ENCODE measurements at regions not wholly inside any gene's neighbourhood (a gene's known extent, or its start where the extent isn't known, plus 50 kb on each side); places are given as distances from the start of the nearest gene placed in this dataset.
A peak's percentile ranks its signal among the peaks of the same experiment; 100 is the strongest.

DNA sequence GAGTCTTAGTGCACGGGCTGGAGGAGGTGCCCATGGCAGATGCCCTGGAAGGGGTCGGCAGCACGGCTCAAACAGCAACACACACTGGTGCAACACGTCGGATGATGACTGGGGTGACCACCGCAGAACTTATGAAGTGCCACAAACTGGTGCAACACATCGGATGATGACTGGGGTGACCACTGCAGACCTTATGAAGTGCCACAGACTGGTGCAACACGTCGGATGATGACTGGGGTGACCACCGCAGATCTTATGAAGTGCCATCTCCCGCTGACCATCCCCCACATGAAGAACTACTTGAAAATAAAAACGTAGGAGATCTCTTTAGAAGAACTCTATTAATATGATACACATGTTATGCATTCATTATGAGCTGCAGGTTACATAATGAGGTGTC lies 218.3 kb downstream of the TBXT start:
- no peak for DNase-seq (ENCODE audit: low spot score)

DNA sequence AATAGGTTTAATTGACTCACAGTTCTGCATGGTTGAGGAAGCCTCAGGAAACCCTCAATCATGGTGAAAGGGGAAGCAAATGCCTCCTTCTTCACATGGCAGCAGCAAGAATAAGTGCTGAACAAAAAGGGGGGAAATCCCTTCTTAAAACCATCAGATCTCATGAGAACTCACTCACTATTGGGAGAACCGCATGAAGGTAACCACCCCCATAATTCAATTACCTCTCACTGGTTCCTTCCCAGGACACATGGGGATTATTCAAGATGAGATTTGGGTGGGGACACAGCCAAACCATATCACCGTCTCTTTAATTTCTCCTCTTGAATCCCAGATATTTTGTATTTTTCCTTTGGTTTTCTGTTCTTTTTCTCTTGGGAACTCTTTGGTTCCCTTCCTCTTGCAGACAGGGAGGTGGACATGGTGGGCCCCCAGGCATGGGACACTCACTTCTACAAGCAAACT lies 223.6 kb downstream of the TBXT start:
- DNase-seq (ENCODE audit: low spot score), result no peak

DNA sequence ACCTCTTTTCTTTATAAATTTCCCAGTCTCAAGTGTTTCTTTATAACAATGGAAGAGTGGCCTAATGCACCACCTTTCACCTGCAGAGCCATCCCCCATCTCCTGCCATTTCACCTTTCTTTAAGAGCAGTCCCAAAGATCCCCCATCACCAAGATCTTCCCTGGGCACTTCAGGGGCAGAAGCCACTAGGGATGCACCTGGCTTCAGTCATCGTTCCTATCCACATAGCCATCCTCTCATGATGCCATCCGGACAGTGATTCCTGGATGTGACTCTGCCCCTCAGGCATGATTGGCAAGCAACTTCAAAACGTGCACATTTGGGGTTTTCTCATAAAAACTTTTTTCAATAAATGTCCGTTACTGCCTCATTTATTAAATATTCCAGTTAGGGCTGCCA lies 225.9 kb downstream of the TBXT start:
- no peak for DNase-seq (ENCODE audit: low spot score)

DNA sequence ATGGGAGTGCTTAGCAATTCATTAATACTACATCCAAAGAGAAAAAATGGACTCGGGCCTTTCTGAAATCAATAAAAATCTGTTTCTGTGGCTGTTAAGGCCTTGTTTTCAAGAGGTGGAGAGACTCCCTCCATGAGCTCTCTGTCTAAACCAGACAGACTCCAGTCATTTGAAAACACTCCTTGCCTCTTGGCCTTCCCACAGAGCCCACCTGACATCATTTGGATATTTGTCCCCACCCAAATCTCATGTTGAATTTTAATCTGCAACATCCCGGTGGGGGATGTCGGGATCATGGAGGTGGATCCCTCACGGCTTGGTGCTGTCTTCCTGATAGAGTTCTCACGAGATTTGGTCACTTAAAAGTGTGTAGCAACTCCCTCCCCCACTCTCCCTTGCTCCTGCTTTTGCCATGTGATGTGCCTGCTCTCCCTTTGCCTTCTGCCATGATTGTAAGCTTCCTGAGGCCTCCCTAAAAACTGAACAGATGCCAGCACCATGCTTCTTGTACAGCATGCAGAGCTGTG lies 226.3 kb downstream of the TBXT start:
- no peak for DNase-seq (ENCODE audit: low spot score)

DNA sequence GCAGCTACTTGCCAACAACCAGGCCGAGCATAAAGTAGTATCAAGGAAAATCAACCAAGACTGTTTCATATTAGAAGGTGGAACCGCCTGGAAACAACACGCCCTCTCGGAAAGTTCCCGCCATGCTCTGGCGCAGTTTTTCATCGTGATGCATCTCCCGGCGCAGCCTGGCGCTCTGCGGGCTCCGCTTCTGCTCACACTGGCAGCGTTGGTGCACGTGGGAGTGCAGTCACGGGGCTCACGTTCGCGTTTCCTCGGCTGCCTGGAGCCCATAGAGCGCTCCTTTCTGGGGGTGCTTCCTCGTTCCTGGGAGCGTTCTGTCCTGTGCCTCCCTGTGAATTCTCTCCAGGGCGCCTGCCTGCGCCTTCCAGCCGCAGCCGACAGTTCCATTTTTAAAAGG lies 227.3 kb downstream of the TBXT start:
- peak; percentile 53 for DNase-seq (ENCODE audit: low spot score)

DNA sequence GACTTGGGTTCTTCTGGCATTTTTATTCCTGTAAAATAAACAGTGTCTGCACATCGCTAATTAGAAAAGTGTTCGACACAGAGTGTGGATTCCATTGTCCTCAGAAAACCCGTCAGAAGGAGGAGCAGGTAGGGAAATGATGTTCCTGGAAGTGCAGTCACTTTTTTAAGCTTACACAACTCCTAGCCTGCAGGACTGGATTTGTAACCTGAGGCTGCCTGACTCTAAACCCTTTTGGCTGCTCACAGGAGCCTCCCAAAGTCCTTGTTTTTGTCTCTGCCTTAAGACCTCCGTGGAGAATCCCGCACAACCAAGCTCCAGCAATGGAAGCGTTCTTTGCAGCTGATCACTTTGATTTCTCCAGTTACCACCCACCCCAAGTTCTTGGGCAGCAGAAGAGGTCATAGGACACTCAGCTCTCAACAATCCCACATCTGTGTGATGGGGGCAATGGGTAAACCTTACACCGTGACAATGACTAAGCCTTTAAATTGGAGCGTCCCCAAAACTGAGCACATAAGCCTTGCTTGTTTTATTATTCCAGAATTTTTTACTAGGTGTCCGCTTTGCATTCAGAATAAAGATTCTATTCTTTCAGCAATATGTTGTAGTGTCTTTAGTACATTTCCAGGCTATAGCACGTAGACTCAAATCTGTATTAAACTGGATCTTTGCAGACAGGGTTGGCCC lies 227.9 kb downstream of the TBXT start:
- peak; percentile 80 for DNase-seq (ENCODE audit: low spot score)

DNA sequence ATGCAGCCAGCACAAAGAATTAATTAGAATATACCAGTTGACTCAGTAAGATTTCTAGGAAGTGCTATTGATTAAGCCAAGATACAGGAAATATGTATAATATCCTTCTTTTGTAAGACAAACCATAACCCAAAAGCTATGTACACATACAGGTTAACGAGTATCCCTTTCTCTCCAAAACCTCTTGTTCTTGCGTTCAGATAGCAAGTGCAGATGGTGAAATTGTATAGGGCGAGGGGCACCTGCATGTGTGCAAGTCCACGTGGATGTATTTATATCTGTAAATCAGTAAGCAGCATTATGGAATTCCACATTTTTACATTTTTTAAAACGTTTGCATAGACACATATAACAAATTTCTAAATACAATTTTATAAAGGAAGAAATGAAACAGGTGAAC lies 228.6 kb downstream of the TBXT start:
- DNase-seq (ENCODE audit: low spot score), result no peak

DNA sequence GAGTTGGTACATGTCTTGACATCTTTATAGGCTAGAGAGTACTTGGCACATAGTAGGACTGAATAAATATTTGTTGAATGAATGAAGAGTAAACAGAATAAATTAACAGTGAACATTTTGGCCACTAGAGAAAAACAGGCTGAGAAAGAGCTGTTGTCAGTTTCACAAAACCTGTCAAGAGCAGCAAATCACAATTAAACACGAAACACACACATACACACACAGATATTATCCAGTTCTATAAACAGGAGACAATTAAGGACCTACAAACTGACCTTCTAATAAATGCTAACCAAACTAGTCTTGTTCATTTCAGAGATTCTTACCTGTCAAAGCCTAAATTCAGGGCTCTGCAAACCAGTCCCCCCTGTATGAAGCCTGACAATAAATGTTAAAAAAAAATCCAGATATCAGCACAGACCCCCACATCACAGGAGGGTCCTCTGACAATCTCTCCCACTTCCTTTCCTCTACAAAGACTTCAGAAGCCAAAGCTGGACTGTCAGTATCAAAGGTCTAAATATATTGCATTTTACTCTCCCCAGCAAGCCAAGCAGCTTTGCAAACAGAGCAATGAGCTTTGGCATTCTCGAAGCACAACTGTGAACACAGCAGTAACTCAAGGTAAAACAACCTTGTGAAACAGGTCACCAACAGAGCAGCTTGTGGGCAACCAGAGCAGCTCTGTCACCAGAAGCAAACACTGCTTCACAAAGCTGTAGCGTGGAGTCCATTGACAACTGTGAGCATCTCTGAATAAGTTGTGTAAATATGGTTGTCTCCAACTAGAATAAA lies 229.9 kb downstream of the TBXT start:
- no peak for DNase-seq (ENCODE audit: low spot score)

DNA sequence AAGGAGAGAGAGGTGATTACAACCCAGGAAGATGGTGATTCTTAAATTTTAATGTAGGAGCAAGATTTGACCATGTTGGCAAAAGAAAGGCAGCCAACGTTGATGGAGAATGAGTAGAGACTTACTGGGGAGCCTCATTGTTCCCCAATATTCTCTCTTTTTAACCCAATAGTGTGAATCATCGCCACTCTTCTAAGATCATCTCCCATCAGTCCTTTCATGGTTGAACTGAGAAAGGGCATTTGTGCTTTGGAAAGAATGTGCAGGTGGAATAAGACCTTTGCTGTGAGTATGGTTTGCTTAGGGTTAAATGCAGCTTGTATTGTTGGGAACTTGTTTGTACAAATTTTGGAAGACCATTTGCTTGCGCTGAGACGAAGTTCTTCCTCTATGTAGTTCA lies 231.0 kb downstream of the TBXT start:
- no peak for DNase-seq (ENCODE audit: low spot score)

DNA sequence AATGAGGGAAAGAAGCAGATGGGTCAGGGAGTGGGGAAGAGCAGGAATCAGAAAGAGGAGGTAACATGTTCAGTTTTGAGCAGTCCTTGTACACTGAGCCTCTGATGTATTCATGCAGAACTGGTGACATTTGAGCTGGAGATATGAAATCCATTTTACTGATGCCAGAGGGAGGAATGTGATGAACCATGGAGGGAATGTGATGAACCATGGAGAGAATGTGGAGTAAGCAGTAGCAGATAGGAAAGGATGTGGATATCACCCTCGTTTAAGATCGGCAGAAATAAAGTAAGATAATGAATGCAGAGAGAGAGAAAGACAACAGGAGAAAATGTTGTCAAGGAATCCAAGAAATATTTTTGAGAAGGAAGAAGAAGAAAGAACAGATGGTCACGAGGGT lies 231.6 kb downstream of the TBXT start:
- DNase-seq (ENCODE audit: low spot score), result no peak

DNA sequence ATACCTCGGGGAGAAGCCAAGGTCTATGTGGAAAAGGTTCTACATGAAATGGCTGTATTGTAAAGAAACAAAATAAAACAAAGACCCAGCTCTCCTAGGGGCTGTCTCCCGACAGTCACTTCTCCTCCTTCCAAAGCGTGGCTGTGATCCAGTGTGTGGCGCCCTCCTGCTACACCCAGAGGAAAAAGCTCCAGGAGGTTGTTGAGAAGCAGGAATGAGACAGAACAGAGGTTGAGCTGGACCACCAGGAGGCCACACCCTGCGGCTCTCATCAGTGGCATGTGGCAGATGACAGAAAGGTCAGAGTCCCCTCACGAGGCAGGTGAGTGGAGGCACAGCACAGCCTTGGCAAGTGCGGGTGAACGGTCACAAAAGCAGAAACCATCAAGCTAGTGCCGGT lies 236.0 kb downstream of the TBXT start:
- DNase-seq (ENCODE audit: low spot score), result no peak

DNA sequence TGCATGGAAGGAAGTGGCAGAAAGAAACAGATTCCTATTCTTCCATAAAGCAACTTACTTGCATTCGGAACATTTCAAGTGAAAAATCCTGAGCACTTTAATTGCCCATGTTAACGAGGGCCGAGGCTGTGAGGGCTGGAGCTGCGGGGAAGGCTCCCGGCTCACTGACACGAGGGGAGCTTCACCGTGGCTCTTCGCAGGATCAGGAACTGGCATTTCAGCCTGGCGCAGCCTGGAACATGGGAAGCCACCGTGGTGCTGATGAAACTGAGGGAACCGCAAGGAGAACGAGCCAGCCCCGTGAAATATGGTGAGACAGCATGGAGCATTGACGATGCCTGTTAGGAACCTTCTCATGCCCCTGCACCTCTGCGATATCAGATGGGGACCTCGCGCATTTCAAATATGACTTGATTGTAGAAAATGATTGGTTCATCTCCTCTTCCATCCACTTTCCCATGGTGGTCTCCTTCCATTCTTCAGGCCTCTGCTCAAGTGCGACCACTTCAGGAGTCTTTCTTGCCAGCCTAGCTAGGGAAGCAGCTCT lies 236.9 kb downstream of the TBXT start:
- DNase-seq (ENCODE audit: low spot score), result no peak

DNA sequence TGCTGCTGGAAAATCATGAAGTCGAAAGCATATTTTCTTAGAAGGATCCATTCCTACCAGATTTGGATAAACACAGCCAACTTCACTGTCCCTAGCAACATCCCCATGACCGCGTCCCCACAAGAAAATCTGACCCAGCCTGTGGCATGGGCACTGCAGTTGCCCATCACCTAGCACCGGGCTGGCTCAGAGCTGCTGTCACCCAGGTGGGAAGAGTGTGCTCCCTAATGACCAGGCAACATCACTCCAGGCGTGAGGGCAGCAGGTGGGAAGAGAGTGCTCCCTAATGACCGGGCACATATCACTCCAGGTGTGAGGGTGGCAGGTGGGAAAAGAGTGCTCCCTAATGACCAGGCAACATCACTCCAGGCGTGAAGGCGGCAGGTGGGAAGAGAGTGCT lies 238.0 kb downstream of the TBXT start:
- no peak for DNase-seq (ENCODE audit: low spot score)

DNA sequence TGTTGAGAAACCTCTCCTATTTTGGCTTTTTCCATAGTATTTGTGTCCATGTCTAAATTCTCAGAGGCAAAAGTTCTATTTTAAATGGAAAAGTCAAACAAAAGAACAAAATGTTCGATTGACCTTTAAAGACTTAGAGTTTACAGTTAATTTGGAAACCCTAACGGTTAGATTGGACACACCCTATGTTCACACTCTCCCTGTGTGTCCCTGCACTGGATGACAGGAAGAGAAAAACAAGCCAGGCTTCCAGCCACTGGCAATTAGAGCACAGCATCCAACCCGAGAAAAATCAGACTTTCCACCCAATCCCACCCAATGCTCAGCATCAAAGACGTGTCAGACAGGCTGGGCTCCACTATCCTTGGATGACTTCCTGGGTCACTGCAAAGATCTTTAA lies 241.3 kb downstream of the TBXT start:
- DNase-seq (ENCODE audit: low spot score), result no peak

DNA sequence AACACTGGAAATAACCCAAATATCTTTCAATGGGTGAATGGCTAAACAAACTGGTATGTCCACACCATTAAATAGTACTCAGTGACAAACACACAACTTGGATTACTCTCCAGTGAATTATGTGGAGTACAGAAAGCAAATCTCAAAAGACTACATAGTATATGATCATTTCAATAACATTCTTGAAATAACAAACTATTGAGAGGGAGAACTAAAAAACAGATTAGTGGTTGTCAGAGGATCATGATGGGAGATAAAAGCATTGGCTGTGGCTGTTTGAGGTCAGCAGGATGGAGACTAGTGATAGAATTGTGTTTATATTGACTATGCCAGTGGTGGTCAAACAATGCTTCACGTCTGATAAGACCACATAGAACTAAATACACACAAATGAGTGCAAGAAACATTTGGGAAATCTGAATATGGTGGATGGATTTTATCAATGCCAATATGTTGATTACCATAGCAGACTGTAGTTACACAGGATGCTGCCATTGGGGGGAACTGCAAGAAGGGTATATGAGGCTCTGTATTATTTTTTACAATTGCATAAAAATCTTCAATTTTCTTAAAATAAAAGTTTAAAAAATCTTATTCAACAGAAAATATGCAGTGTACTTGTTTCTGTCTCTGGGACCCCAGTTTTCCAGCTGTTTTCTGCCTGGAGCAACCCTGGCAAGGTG lies 242.0 kb downstream of the TBXT start:
- peak; percentile 6 for DNase-seq (ENCODE audit: low spot score)

DNA sequence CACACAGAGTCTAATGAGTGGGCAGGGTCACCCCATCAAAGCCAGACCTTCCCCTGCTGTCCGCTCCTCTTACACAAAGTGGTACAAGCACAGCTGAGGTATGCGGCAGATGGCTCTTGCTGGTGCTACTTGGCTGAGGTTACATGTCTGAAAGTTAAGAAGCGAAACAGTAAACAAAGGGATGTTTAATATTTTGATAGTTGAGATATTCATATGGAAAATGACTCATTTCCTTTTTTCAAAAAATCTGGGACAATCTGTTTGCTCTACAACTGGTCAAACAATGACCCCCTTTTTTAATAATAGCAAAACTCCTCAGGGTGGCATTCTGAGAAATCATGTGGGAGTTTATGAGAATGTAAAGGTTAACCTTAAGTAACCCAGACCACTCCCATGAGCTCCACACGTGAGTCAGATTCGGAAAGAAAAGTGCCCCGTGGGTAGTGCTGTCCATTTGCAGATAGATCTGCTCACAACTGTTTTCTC lies 245.3 kb downstream of the TBXT start:
- DNase-seq (ENCODE audit: low spot score), result peak; percentile 96

DNA sequence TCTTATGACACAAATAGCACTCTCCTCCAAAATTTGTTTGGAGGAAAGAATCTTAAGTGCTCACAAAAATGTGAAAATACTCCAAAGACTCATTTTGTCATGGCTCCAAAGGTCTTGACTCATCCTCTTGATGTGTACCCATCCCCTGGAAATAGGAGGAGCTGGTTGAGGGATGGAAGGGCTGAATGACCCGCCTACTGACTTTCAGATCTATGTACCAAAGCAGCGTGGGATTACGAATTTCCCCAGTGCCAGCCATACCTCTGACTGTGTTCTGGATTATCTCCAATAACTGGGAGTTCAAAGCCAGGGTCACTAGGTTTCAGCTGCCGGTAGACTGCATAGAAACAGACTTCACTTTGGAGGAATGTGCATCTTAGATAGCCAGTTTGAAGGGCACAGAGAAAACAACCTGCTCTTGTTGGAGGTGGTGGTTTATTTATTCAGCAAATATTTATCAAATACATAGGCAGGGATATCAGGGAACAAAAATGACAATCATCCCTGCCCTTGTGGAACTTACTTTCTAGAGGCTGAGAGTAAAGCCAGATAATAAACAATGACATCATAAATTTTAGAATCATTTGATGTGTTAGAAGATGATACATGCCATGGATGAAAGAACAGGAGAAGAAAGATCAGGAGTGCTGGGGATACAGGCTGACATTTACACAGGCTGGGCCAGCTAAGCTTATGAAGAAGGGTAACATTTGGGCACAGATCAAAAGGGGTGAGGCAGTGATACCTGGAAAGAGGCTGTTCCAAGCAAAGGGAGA lies 246.6 kb downstream of the TBXT start:
- DNase-seq (ENCODE audit: low spot score), result peak; percentile 57

DNA sequence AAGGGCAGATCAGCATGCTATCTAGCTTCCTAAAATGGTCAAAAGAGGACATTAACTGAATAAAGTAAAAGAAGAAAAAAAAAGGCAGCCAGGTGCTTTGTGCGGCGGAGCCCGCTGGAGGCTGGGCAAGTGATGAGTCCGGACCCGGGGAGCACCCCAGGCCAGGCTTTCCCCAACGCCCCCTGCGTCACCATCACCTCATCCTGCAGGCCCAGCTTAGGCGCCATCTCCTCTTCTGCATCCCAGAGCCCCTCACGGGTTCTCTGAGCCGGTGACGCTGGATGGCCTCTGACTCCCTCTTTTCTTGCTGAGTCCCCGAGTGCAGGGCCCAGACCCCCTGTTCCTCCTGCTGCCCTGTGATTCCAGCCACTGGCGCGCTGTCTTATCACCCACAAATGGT lies 250.1 kb downstream of the TBXT start:
- no peak for DNase-seq (ENCODE audit: low spot score)

DNA sequence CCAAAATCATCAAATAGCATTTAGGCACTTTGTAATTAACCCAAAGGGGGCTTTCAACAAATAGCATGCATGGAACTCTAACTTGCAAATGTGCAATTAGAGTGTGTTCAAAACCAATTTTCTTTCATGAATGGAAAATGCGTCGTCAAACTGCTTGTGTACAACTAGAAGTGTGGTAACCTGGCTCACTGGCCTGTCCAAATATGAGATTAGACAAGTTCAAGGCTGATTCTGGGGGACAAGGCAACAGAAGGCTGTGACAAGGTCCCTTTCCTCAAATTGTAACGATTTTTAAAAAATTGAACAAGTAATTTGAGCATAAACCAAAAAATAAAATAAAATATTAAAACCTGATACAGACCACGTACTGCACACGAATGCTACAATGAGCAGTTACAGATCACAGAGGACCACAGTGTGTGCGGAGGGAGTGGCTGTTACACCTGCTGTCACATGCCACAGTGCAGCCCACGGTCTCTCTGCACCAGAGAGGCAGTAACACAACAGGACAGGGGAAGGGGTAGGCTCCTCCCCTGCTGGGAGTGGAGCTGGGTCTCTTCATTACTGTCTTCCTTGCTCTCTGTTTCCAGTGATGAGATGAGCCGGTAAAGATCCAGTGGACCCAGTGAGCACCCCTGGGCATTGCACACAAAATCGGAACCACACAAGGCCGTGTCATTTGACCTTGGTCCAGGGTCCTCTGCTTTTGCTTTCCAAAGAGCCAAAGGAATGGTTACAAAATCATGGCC lies 252.2 kb upstream of the PDE10A start:
- DNase-seq (ENCODE audit: low spot score), result no peak

DNA sequence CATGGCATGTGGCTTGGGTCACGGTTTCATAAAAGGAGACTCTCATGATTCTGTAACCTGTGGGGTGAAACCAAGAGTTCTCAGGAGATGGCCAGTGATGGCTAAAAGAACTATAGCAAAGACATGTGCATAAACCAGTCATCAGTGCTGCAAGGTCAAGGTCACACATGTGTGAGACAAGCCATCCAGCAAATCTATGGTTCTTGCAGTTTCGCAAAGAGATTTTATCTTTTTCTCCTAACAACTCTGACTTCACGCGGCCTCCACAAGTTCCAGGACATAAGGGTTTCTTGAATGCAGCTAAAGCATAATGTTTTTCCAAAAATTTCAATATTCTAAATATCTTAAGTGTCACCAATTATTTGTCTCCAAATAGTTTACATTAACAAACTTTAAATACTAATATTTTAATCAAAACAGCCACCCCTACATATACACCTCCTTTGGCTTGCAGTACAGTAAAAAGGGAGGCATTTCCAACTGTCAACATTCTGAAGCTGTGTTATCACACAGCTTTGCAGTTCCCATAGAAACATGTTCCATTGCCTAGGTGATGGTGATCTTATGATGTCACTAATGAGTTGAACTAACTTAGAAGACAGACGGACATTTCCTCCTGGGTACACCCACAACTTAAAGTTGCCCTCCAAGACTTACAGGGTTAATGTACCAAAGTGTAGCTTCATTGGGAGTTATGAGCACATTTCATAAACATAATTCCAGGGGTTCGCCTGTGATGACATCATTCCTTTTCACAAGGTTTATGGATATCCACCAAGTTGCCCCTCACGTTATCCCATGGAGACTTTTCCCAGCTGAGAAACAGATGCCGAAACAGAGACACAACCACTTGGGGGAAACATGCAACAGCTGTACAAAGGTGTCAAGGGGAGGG lies 250.9 kb upstream of the PDE10A start:
- DNase-seq (ENCODE audit: low spot score), result no peak
